GM12891 (cell line): ENCODE measurements at regions not wholly inside any gene's neighbourhood (a gene's known extent, or its start where the extent isn't known, plus 50 kb on each side); places are given as distances from the start of the nearest gene placed in this dataset.

Source experiments
- POLR2A ChIP-seq: IDR thresholded peaks from 2 replicates; pipeline ENCODE4 v1.6.1; 2011; ENCODE audit warnings: low read depth, low read length, control low read depth
- POLR2AphosphoS5 ChIP-seq: IDR thresholded peaks from 2 replicates; pipeline ENCODE4 v1.6.1; 2011; ENCODE audit warnings: low read depth, low read length, control low read depth
- SPI1 ChIP-seq: IDR thresholded peaks from 2 replicates; pipeline ENCODE4 v1.6.1; 2011; ENCODE audit warnings: low read depth, low read length, control low read depth
- TAF1 ChIP-seq: IDR thresholded peaks from 2 replicates; pipeline ENCODE4 v1.6.1; 2011; ENCODE audit warnings: low read depth, low read length, control low read depth

GRCh38 chr6:3630258-3630835 lies 121.2 kb downstream of the PXDC1 start:
- TF ChIP-seq TAF1, result no peak
- no peak for TF ChIP-seq POLR2A
- no peak for TF ChIP-seq POLR2AphosphoS5
- TF ChIP-seq SPI1, result no peak
